HFFc6 (cell line): ENCODE measurements at regions not wholly inside any gene's neighbourhood (a gene's known extent, or its start where the extent isn't known, plus 50 kb on each side); places are given as distances from the start of the nearest gene placed in this dataset.

ENCODE experiments used
- DNase-seq: peaks from one replicate; pipeline ENCODE4 v3.0.0-alpha.2; 2018
- H3K27ac Mint-ChIP-seq: 2 replicates; pipeline ENCODE4 v1.8.0; 2020; ENCODE audit warnings: mild to moderate bottlenecking, mixed read lengths
- H3K27me3 Mint-ChIP-seq: 2 replicates; pipeline ENCODE4 v1.8.0; 2021; ENCODE audit warnings: mild to moderate bottlenecking, moderate library complexity, mixed read lengths; ENCODE audit not compliant: insufficient read depth
- H3K36me3 Mint-ChIP-seq: 2 replicates; pipeline ENCODE4 v1.8.0; 2021; ENCODE audit warnings: low read depth, mixed read lengths
- H3K4me1 Mint-ChIP-seq: 2 replicates; pipeline ENCODE4 v1.8.0; 2020; ENCODE audit warnings: low read depth, mixed read lengths
- H3K4me3 Mint-ChIP-seq: 2 replicates; pipeline ENCODE4 v1.8.0; 2020; ENCODE audit warnings: mild to moderate bottlenecking, moderate library complexity, mixed read lengths
- H3K9me3 Mint-ChIP-seq: 2 replicates; pipeline ENCODE4 v1.8.0; 2020; ENCODE audit warnings: mild to moderate bottlenecking, mixed read lengths
- CTCF ChIP-seq: fragments of 200-600 bp; sonication (generic); IDR thresholded peaks from 2 replicates; pipeline ENCODE4 v1.5.0; 2021; ENCODE audit warnings: antibody characterized with exemption, mild to moderate bottlenecking

GRCh38 chr4:152089584-152089983, 328.8 kb upstream of the GATB start:
- no peak overlapping the region for H3K4me3 Mint-ChIP-seq
- no peaks in the 10 kb centered on the region for H3K9me3 Mint-ChIP-seq
- peaks cover 6% of the 10 kb centered on the region for H3K4me1 Mint-ChIP-seq
- no peak overlapping the region for H3K27ac Mint-ChIP-seq
- peaks cover 6% of the 10 kb centered on the region for H3K27me3 Mint-ChIP-seq
- DNase-seq = no peak
- no peak for TF ChIP-seq CTCF
- H3K36me3 Mint-ChIP-seq = no peaks in the 10 kb centered on the region

GRCh38 chr4:152087335-152087734, 326.5 kb upstream of the GATB start:
- Mint-ChIP-seq H3K27me3 (peaks cover 9% of the 10 kb centered on the region), H3K27ac (no peak overlapping the region), H3K4me1 (no peaks in the 10 kb centered on the region), H3K36me3 (no peaks in the 10 kb centered on the region), H3K4me3 (no peak overlapping the region), H3K9me3 (no peaks in the 10 kb centered on the region)
- no peak for TF ChIP-seq CTCF
- no peak for DNase-seq

GRCh38 chr4:152085657-152086056, 324.9 kb upstream of the GATB start:
- peaks cover 4% of the 10 kb centered on the region; the same call in 1 of the 2 replicates for H3K9me3 Mint-ChIP-seq
- TF ChIP-seq CTCF = no peak
- H3K4me3 Mint-ChIP-seq = no peak overlapping the region
- H3K27me3 Mint-ChIP-seq = peaks cover 9% of the 10 kb centered on the region
- no peaks in the 10 kb centered on the region; the same call in 1 of the 2 replicates for H3K36me3 Mint-ChIP-seq
- no peak for DNase-seq
- H3K4me1 Mint-ChIP-seq = no peaks in the 10 kb centered on the region
- H3K27ac Mint-ChIP-seq = no peak overlapping the region

- no peak for DNase-seq
- Mint-ChIP-seq H3K36me3 (no peaks in the 10 kb centered on the region; the same call in 1 of the 2 replicates), H3K27ac (no peak overlapping the region), H3K4me1 (no peaks in the 10 kb centered on the region), H3K27me3 (peaks cover 9% of the 10 kb centered on the region), H3K4me3 (no peak overlapping the region), H3K9me3 (peaks cover 4% of the 10 kb centered on the region; the same call in 1 of the 2 replicates)
- no peak for TF ChIP-seq CTCF
Observed at GRCh38 chr4:152083338-152083737, 322.5 kb upstream of the GATB start.

GRCh38 chr4:152081024-152081423, 320.2 kb upstream of the GATB start:
- H3K36me3 Mint-ChIP-seq = no peaks in the 10 kb centered on the region; the same call in none of the 2 replicates
- H3K27ac Mint-ChIP-seq = no peak overlapping the region
- no peak overlapping the region for H3K4me3 Mint-ChIP-seq
- no peak for TF ChIP-seq CTCF
- H3K27me3 Mint-ChIP-seq = peaks cover 12% of the 10 kb centered on the region
- peaks cover 4% of the 10 kb centered on the region; the same call in 1 of the 2 replicates for H3K9me3 Mint-ChIP-seq
- no peaks in the 10 kb centered on the region for H3K4me1 Mint-ChIP-seq
- no peak for DNase-seq
